ENCODE measurements at regions not wholly inside any gene's neighbourhood (a gene's known extent, or its start where the extent isn't known, plus 50 kb on each side); places are given as distances from the start of the nearest gene placed in this dataset.

DNA sequence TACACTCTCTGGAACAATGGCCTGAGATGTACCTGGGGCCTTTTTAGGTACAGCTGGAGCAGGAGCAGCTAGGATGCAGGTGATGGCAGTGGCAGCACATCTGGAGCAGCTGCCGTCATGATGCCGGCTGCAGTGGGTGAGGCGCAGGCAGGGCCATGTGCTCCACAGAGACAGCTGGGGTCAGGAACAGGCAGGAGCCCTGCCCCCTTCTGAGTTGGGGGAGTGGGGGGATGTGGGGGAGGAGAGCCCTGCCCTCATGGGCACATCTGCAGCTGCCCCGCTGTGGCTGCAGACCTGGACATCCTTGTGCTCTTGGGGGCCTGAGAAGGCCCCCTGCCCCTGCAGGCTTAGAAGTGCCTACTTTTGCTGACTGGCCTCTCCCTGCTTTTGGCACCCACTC, 352.8 kb upstream of the PABPC5 start:
- Histone ChIP-seq H3K27me3 (ENCODE audit: control insufficient read depth, insufficient read depth, low read length) (peaks cover 2% of the 10 kb centered on the region), H3K36me3 (ENCODE audit: control insufficient read depth, insufficient read depth, low read length) (no peaks in the 10 kb centered on the region), H3K4me1 (ENCODE audit: control insufficient read depth, insufficient read depth, low read length) (no peaks in the 10 kb centered on the region), H3K9me3 (ENCODE audit: control insufficient read depth, insufficient read depth, low read length) (peaks cover 1% of the 10 kb centered on the region), H3K27ac (ENCODE audit: low read depth, low read length) (no peak overlapping the region), H3K4me3 (ENCODE audit: low read depth, low read length) (no peak overlapping the region)
- 98% methylated on average over 4 of the region's 4 CpGs for WGBS (ENCODE audit: insufficient coverage)
- DNase-seq (ENCODE audit: low read depth in 4 of 6, low spot score in 6 of 6), result no peak

DNA sequence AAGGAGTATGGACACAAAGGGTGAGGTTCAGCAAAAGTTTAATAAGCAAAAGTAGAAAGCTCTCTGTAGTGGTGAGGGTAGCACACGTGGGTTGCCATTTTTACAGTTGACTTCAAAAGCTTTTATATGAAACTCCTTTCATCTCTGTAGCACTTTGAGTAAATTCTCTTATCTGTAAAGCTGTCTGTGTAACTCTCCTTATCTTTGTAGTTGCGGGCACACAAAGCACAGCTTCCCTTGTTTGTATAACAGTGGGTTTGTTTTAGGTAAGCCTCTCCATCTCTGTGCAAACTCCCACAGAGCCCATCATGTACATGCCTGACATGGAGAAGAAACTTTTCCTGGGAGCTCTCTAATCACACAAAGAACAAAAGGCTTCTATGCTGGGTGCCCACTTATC, 325.9 kb upstream of the PABPC5 start:
- WGBS (ENCODE audit: insufficient coverage), result no CpG with 5 or more reads among the region's 2 CpGs
- no peak for DNase-seq (ENCODE audit: low read depth in 4 of 6, low spot score in 6 of 6)
- Histone ChIP-seq H3K4me1 (ENCODE audit: control insufficient read depth, insufficient read depth, low read length) (no peaks in the 10 kb centered on the region), H3K36me3 (ENCODE audit: control insufficient read depth, insufficient read depth, low read length) (no peaks in the 10 kb centered on the region), H3K4me3 (ENCODE audit: low read depth, low read length) (no peak overlapping the region), H3K27ac (ENCODE audit: low read depth, low read length) (no peak overlapping the region), H3K9me3 (ENCODE audit: control insufficient read depth, insufficient read depth, low read length) (no peaks in the 10 kb centered on the region), H3K27me3 (ENCODE audit: control insufficient read depth, insufficient read depth, low read length) (no peaks in the 10 kb centered on the region)

DNA sequence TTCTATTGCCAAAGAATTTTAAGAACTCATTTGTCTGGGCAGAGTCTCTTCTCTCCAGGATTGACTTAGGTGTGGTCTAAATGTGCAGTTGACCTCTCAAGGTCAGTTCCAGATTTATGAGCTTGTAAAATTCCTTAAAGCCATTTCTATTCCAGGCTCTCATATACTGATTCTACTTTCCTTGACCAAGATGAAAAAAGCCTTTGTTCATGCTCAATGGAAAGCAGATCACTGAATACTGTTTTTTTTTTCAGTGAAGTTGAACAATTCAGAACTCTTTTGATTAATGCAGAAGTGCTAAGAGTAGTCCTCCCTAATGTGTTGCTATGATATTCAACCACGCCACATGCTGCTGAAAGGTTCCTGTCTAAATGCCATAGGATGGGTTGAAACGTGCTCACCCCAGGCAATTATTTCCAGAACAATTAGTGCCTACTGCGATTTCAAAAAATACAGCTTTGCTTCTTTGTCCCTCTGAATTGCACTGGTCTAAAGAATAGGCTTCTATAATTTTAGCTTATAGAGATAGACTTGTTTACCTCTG, 312.4 kb upstream of the PABPC5 start:
- no peaks in the 10 kb centered on the region for H3K4me1 ChIP-seq (ENCODE audit: control insufficient read depth, insufficient read depth, low read length)
- no peak overlapping the region for H3K4me3 ChIP-seq (ENCODE audit: low read depth, low read length)
- DNase-seq (ENCODE audit: low read depth in 4 of 6, low spot score in 6 of 6), result peak in 2 of 6 donors; percentile 1 to 9
- H3K27me3 ChIP-seq (ENCODE audit: control insufficient read depth, insufficient read depth, low read length), result no peaks in the 10 kb centered on the region
- WGBS (ENCODE audit: insufficient coverage), result 40% methylated on average over 1 of the region's 3 CpGs
- H3K36me3 ChIP-seq (ENCODE audit: control insufficient read depth, insufficient read depth, low read length), result no peaks in the 10 kb centered on the region
- no peaks in the 10 kb centered on the region for H3K9me3 ChIP-seq (ENCODE audit: control insufficient read depth, insufficient read depth, low read length)
- no peak overlapping the region for H3K27ac ChIP-seq (ENCODE audit: low read depth, low read length)

DNA sequence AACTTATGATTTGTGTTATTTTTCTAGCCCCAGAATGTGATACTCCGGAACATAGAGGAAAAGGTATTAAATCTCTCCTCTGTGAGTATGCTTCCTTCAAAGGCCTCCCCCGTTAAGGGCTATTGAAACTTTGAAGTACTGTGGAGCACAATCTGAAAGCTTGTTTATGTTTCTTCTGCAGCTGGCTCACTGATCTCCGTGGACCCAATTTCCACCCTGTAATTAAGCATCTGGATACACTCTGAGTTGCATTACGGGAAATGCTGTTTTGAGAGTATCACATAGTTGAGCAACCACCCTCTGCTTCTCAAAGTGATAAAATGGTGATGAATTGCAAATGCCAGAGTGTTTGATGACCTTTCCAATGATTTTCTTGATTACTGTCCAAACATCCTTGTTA, 296.8 kb upstream of the PABPC5 start:
- DNase-seq (ENCODE audit: low read depth in 4 of 6, low spot score in 6 of 6), result peak in 2 of 6 donors; percentile 2 to 54

More for the DNA sequence above, 296.8 kb upstream of the PABPC5 start:
- no peak overlapping the region for H3K27ac ChIP-seq (ENCODE audit: low read depth, low read length)
- H3K9me3 ChIP-seq (ENCODE audit: control insufficient read depth, insufficient read depth, low read length), result no peaks in the 10 kb centered on the region
- WGBS (ENCODE audit: insufficient coverage), result 49% methylated on average over 3 of the region's 4 CpGs
- H3K4me1 ChIP-seq (ENCODE audit: control insufficient read depth, insufficient read depth, low read length), result no peaks in the 10 kb centered on the region
- H3K4me3 ChIP-seq (ENCODE audit: low read depth, low read length), result no peak overlapping the region
- H3K27me3 ChIP-seq (ENCODE audit: control insufficient read depth, insufficient read depth, low read length), result no peaks in the 10 kb centered on the region
- H3K36me3 ChIP-seq (ENCODE audit: control insufficient read depth, insufficient read depth, low read length), result no peaks in the 10 kb centered on the region
